Keratinocyte (primary cell): ENCODE measurements at regions not wholly inside any gene's neighbourhood (a gene's known extent, or its start where the extent isn't known, plus 50 kb on each side); places are given as distances from the start of the nearest gene placed in this dataset.

ENCODE experiments used
- EZH2 ChIP-seq: IDR thresholded peaks from one replicate; pipeline ENCODE4 v1.6.1; 2012; ENCODE audit warnings: inconsistent platforms, mild to moderate bottlenecking, low read length, moderate library complexity
- TF ChIP-seq, protein P1 (sequence below), 3 experiments: IDR thresholded peaks in 1 of 3; conservative IDR thresholded peaks in 1 of 3; optimal IDR thresholded peaks in 1 of 3; 2 replicates in 2 of 3; 3 replicates in 1 of 3; pipeline versions ENCODE3 to v1.5.1; 2011; ENCODE audit warnings: low read length in 3 of 3, mild to moderate bottlenecking in 3 of 3, moderate library complexity in 2 of 3, control low read depth in 1 of 3, inconsistent platforms in 1 of 3; ENCODE audit not compliant: insufficient read depth in 2 of 3; ENCODE audit errors: extremely low read depth in 1 of 3

DNA sequence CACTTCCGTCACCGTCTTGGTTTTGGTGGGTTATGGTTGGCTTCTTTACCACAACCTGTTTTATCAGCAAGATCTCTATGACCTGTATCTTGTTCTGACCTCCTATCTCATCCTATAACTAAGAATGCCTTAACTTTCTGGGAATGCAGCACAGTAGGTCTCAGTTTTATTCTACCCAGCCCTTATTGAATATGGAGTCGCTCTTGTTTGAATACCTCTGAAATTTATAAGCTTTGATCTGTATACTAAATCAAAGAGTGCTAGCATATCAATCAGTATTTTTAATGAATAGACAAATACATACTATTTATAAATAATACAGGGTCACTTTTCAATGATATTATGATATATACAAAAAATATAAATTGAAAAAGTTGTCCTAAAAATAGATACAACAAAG is 690.0 kb downstream of the TRAM1L1 start:
- TF ChIP-seq, protein P1, sequence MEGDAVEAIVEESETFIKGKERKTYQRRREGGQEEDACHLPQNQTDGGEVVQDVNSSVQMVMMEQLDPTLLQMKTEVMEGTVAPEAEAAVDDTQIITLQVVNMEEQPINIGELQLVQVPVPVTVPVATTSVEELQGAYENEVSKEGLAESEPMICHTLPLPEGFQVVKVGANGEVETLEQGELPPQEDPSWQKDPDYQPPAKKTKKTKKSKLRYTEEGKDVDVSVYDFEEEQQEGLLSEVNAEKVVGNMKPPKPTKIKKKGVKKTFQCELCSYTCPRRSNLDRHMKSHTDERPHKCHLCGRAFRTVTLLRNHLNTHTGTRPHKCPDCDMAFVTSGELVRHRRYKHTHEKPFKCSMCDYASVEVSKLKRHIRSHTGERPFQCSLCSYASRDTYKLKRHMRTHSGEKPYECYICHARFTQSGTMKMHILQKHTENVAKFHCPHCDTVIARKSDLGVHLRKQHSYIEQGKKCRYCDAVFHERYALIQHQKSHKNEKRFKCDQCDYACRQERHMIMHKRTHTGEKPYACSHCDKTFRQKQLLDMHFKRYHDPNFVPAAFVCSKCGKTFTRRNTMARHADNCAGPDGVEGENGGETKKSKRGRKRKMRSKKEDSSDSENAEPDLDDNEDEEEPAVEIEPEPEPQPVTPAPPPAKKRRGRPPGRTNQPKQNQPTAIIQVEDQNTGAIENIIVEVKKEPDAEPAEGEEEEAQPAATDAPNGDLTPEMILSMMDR (optimal IDR thresholded peaks at IDR 0.05 in 1 of 3, IDR thresholded peaks at IDR 0.05 in 1 of 3, conservative IDR thresholded peaks at IDR 0.05 in 1 of 3; ENCODE audit: extremely low read depth in 1 of 3, insufficient read depth in 2 of 3, low read length in 3 of 3) = no peak
- TF ChIP-seq EZH2 = no peak
